ENCODE measurements at regions not wholly inside any gene's neighbourhood (a gene's known extent, or its start where the extent isn't known, plus 50 kb on each side); places are given as distances from the start of the nearest gene placed in this dataset.
A peak's percentile ranks its signal among the peaks of the same experiment; 100 is the strongest.

DNA sequence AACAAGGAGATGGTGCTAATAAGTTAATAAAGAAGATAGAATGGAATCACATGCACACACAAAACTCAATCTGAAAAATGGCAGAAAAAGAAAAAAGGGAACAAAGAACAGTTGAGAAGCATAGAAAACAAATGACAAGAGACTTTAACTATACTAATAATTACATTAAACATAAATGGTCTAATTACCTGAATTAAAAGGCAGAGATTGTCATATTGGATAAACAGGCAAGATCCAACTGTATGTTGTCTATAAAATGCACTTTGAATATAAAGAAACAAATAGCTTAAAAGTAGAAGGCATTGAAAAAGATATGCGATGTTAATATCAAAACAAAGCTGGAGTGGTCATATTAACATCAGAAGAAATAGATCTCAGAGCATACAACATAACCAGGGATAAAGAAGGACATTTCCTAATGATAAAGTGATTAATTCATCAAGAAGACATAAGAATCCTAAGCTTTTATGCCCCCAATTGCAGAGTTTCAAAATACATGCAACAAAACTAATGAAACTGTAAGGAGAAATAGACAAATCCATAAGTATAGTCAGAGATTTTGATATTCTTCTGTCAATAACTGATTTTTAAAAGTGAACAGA is 293.5 kb downstream of the PTPRU start:
- Histone ChIP-seq H3K27ac (no peak overlapping the region), H3K4me1 (ENCODE audit: insufficient read depth) (no peaks in the 10 kb centered on the region), H3K9me3 (no peaks in the 10 kb centered on the region), H3K27me3 (no peaks in the 10 kb centered on the region), H3K36me3 (no peaks in the 10 kb centered on the region), H3K4me3 (no peak overlapping the region)
- 68 to 83% (median 71%) methylated on average over 1 of the region's 1 CpG for WGBS, 3 donors
- DNase-seq, result no peak
- TF ChIP-seq, protein P1, sequence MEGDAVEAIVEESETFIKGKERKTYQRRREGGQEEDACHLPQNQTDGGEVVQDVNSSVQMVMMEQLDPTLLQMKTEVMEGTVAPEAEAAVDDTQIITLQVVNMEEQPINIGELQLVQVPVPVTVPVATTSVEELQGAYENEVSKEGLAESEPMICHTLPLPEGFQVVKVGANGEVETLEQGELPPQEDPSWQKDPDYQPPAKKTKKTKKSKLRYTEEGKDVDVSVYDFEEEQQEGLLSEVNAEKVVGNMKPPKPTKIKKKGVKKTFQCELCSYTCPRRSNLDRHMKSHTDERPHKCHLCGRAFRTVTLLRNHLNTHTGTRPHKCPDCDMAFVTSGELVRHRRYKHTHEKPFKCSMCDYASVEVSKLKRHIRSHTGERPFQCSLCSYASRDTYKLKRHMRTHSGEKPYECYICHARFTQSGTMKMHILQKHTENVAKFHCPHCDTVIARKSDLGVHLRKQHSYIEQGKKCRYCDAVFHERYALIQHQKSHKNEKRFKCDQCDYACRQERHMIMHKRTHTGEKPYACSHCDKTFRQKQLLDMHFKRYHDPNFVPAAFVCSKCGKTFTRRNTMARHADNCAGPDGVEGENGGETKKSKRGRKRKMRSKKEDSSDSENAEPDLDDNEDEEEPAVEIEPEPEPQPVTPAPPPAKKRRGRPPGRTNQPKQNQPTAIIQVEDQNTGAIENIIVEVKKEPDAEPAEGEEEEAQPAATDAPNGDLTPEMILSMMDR (IDR thresholded peaks at IDR 0.05), result no peak
- TF ChIP-seq POLR2A (IDR thresholded peaks at IDR 0.05) (no peak), EP300 (IDR thresholded peaks at IDR 0.05) (no peak)
- intact Hi-C loops (cut with DNase I), result no loop called here

DNA sequence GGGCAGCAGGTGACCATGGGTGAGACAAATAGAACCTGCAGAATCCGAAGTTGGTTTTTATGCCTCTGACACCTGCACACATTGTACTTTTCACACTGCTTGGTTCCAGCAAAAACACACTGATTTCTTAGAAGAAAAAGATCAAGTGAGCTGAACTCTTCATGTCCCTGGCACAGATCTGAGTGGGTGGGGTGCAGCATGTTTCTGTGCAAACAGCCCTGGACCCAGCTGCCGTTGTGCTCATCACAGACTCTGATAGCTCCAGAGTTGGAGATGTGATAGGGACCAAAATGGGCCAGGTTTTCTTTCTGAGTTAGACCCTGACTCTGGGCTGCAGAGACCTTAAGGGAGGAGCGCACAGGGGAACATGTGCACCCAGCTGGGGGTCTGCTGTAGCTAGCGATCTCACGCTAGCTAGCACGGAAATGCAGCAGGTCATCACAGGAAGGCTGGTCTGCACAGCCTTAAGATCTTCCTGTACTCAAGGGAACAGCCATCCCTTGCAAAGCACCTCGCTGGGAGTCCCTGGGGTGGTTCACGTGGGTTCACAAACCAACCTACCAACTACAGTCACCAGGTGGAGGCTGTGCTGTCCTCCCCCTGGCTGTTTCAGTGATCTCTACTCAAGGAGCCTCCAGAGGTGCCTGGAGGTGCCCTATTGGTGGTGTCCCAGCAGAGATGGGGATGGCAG is 291.1 kb downstream of the PTPRU start:
- Histone ChIP-seq H3K36me3 (no peaks in the 10 kb centered on the region), H3K27ac (no peak overlapping the region), H3K27me3 (no peaks in the 10 kb centered on the region), H3K4me3 (no peak overlapping the region), H3K9me3 (no peaks in the 10 kb centered on the region), H3K4me1 (ENCODE audit: insufficient read depth) (no peaks in the 10 kb centered on the region)
- TF ChIP-seq EP300 (IDR thresholded peaks at IDR 0.05) (no peak), POLR2A (IDR thresholded peaks at IDR 0.05) (no peak)
- TF ChIP-seq, protein P1 (IDR thresholded peaks at IDR 0.05), result no peak
- DNase-seq, result peak in 1 of 5 donors; percentile 18
- intact Hi-C loops (cut with DNase I), result no loop called here
- WGBS, 3 donors, result 22 to 38% (median 29%) methylated on average over 8 of the region's 8 CpGs

DNA sequence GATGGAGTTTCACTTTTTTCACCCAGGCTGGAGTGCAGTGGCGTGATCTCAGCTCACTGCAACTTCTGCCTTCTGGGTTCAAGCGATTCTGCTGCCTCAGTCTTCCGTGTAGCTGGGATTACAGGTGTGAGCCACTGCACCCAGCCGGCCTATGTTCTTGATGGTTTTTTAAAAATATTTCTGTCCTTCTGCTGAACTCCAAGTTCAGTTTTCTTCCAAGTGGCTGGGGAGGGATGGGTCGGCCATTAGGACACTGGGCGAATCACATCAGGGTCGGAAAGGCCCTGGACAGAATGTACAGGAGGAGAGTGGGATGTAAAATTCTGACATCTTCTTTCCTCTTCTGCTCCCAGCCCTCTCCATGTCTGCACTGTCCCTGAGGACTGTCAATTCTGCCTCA is 289.6 kb downstream of the PTPRU start:
- Histone ChIP-seq H3K4me1 (ENCODE audit: insufficient read depth) (no peaks in the 10 kb centered on the region), H3K36me3 (no peaks in the 10 kb centered on the region), H3K27ac (no peak overlapping the region), H3K9me3 (no peaks in the 10 kb centered on the region), H3K27me3 (no peaks in the 10 kb centered on the region), H3K4me3 (no peak overlapping the region)
- TF ChIP-seq, protein P1 (IDR thresholded peaks at IDR 0.05), result no peak
- TF ChIP-seq EP300 (IDR thresholded peaks at IDR 0.05), result no peak
- no peak for TF ChIP-seq POLR2A (IDR thresholded peaks at IDR 0.05)
- intact Hi-C loops (cut with DNase I), result no loop called here
- WGBS, 3 donors, result 86 to 91% (median 87%) methylated on average over 7 of the region's 7 CpGs
- peak in 1 of 5 donors; percentile 1 for DNase-seq

DNA sequence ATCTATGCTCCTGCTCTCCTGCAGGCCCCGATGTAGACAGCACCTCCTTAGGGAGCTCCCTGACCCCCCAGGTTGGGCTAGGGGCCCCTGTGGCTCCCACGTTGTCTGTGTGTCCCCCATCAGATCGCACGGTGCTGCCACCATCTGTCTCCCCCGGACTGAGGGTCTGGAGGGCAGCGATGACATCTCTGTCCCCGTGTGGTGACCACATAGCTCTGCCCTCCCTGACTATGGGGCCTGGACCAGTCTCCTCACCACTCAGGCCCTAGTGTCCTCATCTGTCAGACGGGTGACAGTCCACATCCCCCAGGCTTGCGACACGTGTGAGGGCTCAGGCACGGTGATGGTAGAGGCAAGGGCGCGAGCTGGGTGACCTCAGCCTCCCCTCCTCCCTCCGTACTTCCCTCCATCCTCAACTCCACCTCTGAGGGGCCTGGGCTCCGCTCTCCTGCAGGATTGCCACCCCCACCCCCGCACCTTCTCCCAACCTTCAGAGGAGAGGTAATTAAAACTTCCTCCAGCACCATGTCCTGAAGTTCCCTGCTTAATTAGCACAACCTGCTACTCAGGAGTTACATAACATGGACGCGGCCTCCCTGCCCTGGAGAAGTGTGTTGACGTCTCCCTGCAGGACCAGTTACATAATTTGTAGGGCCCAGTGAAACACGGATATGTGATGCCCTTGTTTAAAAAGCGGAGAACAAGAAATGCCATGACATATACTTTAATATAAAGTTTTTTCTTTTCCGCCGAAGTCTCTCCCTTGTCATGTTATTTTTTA is 288.2 kb downstream of the PTPRU start:
- peak in 1 of 5 donors; percentile 1 for DNase-seq
- TF ChIP-seq, protein P1 (IDR thresholded peaks at IDR 0.05), result no peak
- no peak for TF ChIP-seq EP300 (IDR thresholded peaks at IDR 0.05)
- TF ChIP-seq POLR2A (IDR thresholded peaks at IDR 0.05), result no peak
- 60 to 69% (median 65%) methylated on average over 23 of the region's 23 CpGs for WGBS, 3 donors
- H3K36me3 ChIP-seq, result no peaks in the 10 kb centered on the region
- H3K27me3 ChIP-seq, result no peaks in the 10 kb centered on the region
- intact Hi-C loops (cut with DNase I), result no loop called here
- H3K4me3 ChIP-seq, result no peak overlapping the region
- no peaks in the 10 kb centered on the region for H3K9me3 ChIP-seq
- no peak overlapping the region for H3K27ac ChIP-seq
- no peaks in the 10 kb centered on the region for H3K4me1 ChIP-seq (ENCODE audit: insufficient read depth)

All from ovary (tissue), 7 donors.